ENCODE measurements at regions not wholly inside any gene's neighbourhood (a gene's known extent, or its start where the extent isn't known, plus 50 kb on each side); places are given as distances from the start of the nearest gene placed in this dataset.

DNA sequence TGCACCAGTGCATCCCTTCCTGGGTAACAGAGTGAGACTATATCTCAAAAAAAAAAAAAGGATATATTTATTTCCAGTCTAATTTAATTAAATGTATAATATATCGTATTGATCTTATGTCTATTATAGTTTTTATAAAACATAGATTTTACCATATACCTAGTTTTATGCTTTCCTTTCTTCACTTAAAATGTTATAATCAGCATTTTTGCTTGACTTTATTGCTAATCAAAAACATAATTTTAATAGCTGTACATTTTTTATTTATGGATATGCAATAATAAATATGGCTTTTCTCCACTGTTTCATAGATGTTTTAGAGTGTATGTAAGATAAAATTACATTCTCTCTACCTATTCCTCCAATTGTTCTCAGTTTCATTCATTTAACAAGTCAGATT lies 958.0 kb downstream of the EPHA4 start:
- Histone ChIP-seq H4K20me1 (ENCODE audit: insufficient read depth, low read length) (no peaks in the 10 kb centered on the region), H3K79me2 (ENCODE audit: insufficient read depth, low read length) (no peaks in the 10 kb centered on the region), H3K4me2 (ENCODE audit: insufficient read depth, low read length) (no peak overlapping the region), H3K27ac (ENCODE audit: low read depth, low read length) (no peak overlapping the region), H3K9me3 (ENCODE audit: low read depth, low read length) (no peaks in the 10 kb centered on the region), H3K27me3 (ENCODE audit: insufficient read depth, low read length) (no peaks in the 10 kb centered on the region), H3K4me3 (ENCODE audit: insufficient read depth, low read length) (no peak overlapping the region), H2AFZ (ENCODE audit: low read length) (no peak overlapping the region), H3K4me1 (ENCODE audit: insufficient read depth, low read length) (no peaks in the 10 kb centered on the region), H3K36me3 (ENCODE audit: insufficient read depth, low read length) (no peaks in the 10 kb centered on the region)
- TF ChIP-seq, protein P1, sequence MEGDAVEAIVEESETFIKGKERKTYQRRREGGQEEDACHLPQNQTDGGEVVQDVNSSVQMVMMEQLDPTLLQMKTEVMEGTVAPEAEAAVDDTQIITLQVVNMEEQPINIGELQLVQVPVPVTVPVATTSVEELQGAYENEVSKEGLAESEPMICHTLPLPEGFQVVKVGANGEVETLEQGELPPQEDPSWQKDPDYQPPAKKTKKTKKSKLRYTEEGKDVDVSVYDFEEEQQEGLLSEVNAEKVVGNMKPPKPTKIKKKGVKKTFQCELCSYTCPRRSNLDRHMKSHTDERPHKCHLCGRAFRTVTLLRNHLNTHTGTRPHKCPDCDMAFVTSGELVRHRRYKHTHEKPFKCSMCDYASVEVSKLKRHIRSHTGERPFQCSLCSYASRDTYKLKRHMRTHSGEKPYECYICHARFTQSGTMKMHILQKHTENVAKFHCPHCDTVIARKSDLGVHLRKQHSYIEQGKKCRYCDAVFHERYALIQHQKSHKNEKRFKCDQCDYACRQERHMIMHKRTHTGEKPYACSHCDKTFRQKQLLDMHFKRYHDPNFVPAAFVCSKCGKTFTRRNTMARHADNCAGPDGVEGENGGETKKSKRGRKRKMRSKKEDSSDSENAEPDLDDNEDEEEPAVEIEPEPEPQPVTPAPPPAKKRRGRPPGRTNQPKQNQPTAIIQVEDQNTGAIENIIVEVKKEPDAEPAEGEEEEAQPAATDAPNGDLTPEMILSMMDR (IDR thresholded peaks at IDR 0.05; ENCODE audit: extremely low read depth, low read depth, low read length): no peak
- no peak for DNase-seq (ENCODE audit: insufficient read length, low spot score, missing footprints)

DNA sequence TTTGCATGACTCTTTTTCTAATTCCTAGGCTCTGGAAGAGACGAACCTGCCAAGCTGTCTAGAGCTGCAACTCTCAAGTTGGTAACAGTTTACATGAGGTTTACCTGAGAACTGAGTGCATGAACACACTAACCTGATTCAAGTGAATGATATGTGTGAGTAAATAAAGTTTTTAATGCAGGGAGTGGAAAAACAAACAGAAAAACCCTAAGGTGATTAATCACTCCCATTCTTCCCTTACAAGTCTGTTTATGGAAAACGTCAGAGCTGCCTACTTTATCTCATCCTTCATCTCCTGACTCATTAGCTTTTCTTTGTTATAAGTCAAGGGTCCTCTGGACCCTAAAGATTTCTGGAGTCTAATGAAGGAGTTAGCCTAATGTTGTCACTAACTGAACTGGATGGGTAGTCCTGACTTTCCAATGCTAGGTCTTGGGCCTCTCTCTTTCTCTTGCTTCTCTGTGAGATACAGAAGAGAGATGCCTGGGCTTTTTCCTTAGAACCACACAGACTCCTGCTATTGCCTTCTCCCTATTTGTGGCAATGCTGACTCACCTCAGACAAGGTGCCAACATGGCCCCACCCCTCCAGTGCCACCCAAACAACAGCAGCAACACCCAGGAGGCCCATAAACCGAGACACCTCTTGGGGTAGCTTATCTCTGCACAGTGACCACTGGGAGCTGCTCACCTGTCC lies 952.4 kb downstream of the EPHA4 start:
- no peak for DNase-seq (ENCODE audit: insufficient read length, low spot score, missing footprints)
- TF ChIP-seq, protein P1 (IDR thresholded peaks at IDR 0.05; ENCODE audit: extremely low read depth, low read depth, low read length): no peak
- Histone ChIP-seq H3K27me3 (ENCODE audit: insufficient read depth, low read length) (no peaks in the 10 kb centered on the region), H3K4me3 (ENCODE audit: insufficient read depth, low read length) (no peak overlapping the region), H3K9me3 (ENCODE audit: low read depth, low read length) (no peaks in the 10 kb centered on the region), H2AFZ (ENCODE audit: low read length) (no peak overlapping the region), H3K36me3 (ENCODE audit: insufficient read depth, low read length) (no peaks in the 10 kb centered on the region), H3K4me2 (ENCODE audit: insufficient read depth, low read length) (no peak overlapping the region), H3K27ac (ENCODE audit: low read depth, low read length) (no peak overlapping the region), H3K79me2 (ENCODE audit: insufficient read depth, low read length) (no peaks in the 10 kb centered on the region), H3K4me1 (ENCODE audit: insufficient read depth, low read length) (no peaks in the 10 kb centered on the region), H4K20me1 (ENCODE audit: insufficient read depth, low read length) (no peaks in the 10 kb centered on the region)

DNA sequence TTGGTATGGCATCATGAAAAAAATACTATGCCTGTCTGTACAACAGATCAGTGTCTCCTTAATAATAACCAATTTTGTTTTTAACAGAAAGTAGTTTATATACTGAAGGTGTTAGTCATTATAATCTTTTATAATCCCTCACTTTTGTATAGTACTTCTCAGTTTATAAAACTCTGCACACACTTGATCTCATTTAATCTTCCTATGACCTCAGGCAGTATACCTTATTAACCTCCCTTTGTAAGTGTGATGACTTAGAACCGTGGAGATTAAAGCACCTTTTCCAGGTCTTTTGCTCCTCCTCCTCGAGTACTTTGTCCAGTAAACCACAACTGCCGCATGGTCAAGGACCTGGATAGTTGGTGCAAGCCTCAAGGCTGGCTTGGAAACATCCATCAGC lies 945.5 kb downstream of the EPHA4 start:
- no peaks in the 10 kb centered on the region for H3K4me1 ChIP-seq (ENCODE audit: insufficient read depth, low read length)
- no peaks in the 10 kb centered on the region for H3K9me3 ChIP-seq (ENCODE audit: low read depth, low read length)
- DNase-seq (ENCODE audit: insufficient read length, low spot score, missing footprints): no peak
- TF ChIP-seq, protein P1 (IDR thresholded peaks at IDR 0.05; ENCODE audit: extremely low read depth, low read depth, low read length): no peak
- no peaks in the 10 kb centered on the region for H3K36me3 ChIP-seq (ENCODE audit: insufficient read depth, low read length)
- no peak overlapping the region for H2AFZ ChIP-seq (ENCODE audit: low read length)
- no peak overlapping the region for H3K4me2 ChIP-seq (ENCODE audit: insufficient read depth, low read length)
- H3K27me3 ChIP-seq (ENCODE audit: insufficient read depth, low read length): no peaks in the 10 kb centered on the region
- no peak overlapping the region for H3K27ac ChIP-seq (ENCODE audit: low read depth, low read length)
- no peaks in the 10 kb centered on the region for H4K20me1 ChIP-seq (ENCODE audit: insufficient read depth, low read length)
- no peak overlapping the region for H3K4me3 ChIP-seq (ENCODE audit: insufficient read depth, low read length)
- no peaks in the 10 kb centered on the region for H3K79me2 ChIP-seq (ENCODE audit: insufficient read depth, low read length)

DNA sequence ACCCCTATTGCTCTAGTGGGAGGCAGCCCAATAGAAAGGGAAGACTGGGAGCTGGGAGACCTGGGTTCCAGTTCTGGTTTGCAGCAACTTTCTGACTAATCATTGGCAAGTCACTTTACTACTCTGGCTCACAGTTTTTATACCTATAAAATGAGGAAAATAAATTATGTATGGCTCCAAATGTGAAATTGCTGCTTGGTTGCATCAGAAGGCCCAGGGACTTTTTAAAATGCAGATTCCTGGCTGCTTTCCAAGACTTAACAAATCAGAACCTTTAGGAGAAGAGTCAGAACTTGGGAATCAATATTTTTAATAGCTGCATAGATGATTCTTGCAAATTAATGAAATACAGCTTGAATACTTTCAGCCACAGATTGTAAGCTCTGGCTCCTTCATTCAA lies 943.9 kb downstream of the EPHA4 start:
- H4K20me1 ChIP-seq (ENCODE audit: insufficient read depth, low read length): no peaks in the 10 kb centered on the region
- H3K9me3 ChIP-seq (ENCODE audit: low read depth, low read length): no peaks in the 10 kb centered on the region
- no peaks in the 10 kb centered on the region for H3K4me1 ChIP-seq (ENCODE audit: insufficient read depth, low read length)
- no peak overlapping the region for H3K4me3 ChIP-seq (ENCODE audit: insufficient read depth, low read length)
- no peak overlapping the region for H3K27ac ChIP-seq (ENCODE audit: low read depth, low read length)
- H3K36me3 ChIP-seq (ENCODE audit: insufficient read depth, low read length): no peaks in the 10 kb centered on the region
- H2AFZ ChIP-seq (ENCODE audit: low read length): no peak overlapping the region
- no peak for DNase-seq (ENCODE audit: insufficient read length, low spot score, missing footprints)
- TF ChIP-seq, protein P1 (IDR thresholded peaks at IDR 0.05; ENCODE audit: extremely low read depth, low read depth, low read length): no peak
- H3K79me2 ChIP-seq (ENCODE audit: insufficient read depth, low read length): no peaks in the 10 kb centered on the region
- H3K4me2 ChIP-seq (ENCODE audit: insufficient read depth, low read length): no peak overlapping the region
- no peaks in the 10 kb centered on the region for H3K27me3 ChIP-seq (ENCODE audit: insufficient read depth, low read length)
